K562 (cell line): ENCODE measurements at regions not wholly inside any gene's neighbourhood (a gene's known extent, or its start where the extent isn't known, plus 50 kb on each side); places are given as distances from the start of the nearest gene placed in this dataset.

Experiments
- ATAC-seq: fragments of 200-7000 bp; cut with Tn5 transposase; 3 replicates; pipeline ENCODE4 v1.9.1; 2020; ENCODE audit warnings: moderate library complexity
- BruUV-seq: library from RNA; stranded (reverse); fragments of 400-500 nt; replicated peaks from 2 replicates; lab custom pipeline; 2021; lab: Mats Ljungman, UMichigan
- CTCF ChIA-PET: fragments of 300-600 bp; formaldehyde crosslinking; extraction: SDS; loops from one replicate; lab custom pipeline; 2021; ENCODE audit warnings: low intra/inter-chr PET ratio; lab: Yijun Ruan, JAX
- POLR2A ChIA-PET: fragments of 300-600, 350-650 bp; sonication (Branson Sonifier 250); formaldehyde crosslinking; extraction: SDS; loops from one replicate; lab custom pipeline; 2021; ENCODE audit warnings: antibody characterized with exemption, inconsistent platforms; lab: Yijun Ruan, JAX
- DNase-seq, 4 experiments: peaks; one replicate each; pipeline versions ENCODE4 v3.0.0 to v3.0.0-alpha.2; 2011 to 2018; ENCODE audit warnings: low spot score in 3 of 4, mixed read lengths in 3 of 4; ENCODE audit errors: extremely low read depth in 1 of 4
- FAIRE-seq: peaks from 2 replicates; lab custom pipeline; 2011; peaks lifted over from hg19 to GRCh38; lab: Jason Lieb, UNC
- H2AFZ ChIP-seq: 2 replicates; pipeline ENCODE4 v1.6.0; 2011; ENCODE audit warnings: low read depth, low read length, control low read depth, inconsistent platforms
- H3K27ac ChIP-seq: fragments of 200-600 bp; 3 replicates; pipeline ENCODE4 v1.8.0; 2011; ENCODE audit warnings: low read depth, mild to moderate bottlenecking, control low read depth, inconsistent platforms, low read length, moderate library complexity, mixed read lengths; ENCODE audit errors: extremely low read depth
- H3K27me3 ChIP-seq, 2 experiments: fragments of 300-600 bp in 1 of 2; 2 replicates in 1 of 2; 3 replicates in 1 of 2; pipeline versions ENCODE4 v1.6.0 to v1.8.0; 2011; ENCODE audit warnings: inconsistent platforms in 2 of 2, low read length in 2 of 2, mild to moderate bottlenecking in 1 of 2, mixed read lengths in 1 of 2, moderate library complexity in 1 of 2; ENCODE audit not compliant: control insufficient read depth in 2 of 2, insufficient read depth in 2 of 2
- H3K36me3 ChIP-seq: fragments of 300-600 bp; 3 replicates; pipeline ENCODE4 v1.8.0; 2011; ENCODE audit warnings: mild to moderate bottlenecking, low read length, inconsistent platforms; ENCODE audit not compliant: control insufficient read depth, insufficient read depth
- H3K4me1 ChIP-seq, 2 experiments: fragments of 200-600 bp in 1 of 2; replicated peaks in 1 of 2; 2 replicates in 1 of 2; 3 replicates in 1 of 2; pipeline versions ENCODE4 v1.5.1 to v1.8.0; 2011; ENCODE audit warnings: inconsistent platforms in 2 of 2, low read length in 2 of 2, mild to moderate bottlenecking in 1 of 2, mixed read lengths in 1 of 2, moderate library complexity in 1 of 2; ENCODE audit not compliant: control insufficient read depth in 2 of 2, insufficient read depth in 2 of 2
- H3K4me2 ChIP-seq: 2 replicates; pipeline ENCODE4 v1.6.1; 2011; ENCODE audit warnings: low read length, control low read depth, inconsistent platforms, mixed read lengths; ENCODE audit not compliant: insufficient read depth
- H3K4me3 ChIP-seq: fragments of 200-600 bp; sonication (generic), shearing (Covaris generic); 2 replicates; pipeline ENCODE4 v1.5.1; 2016; ENCODE audit warnings: control low read depth, inconsistent platforms
- H3K79me2 ChIP-seq: fragments of 200-600 bp; 3 replicates; pipeline ENCODE4 v1.8.0; 2011; ENCODE audit warnings: low read length, inconsistent platforms; ENCODE audit not compliant: control insufficient read depth, insufficient read depth
- H3K9ac ChIP-seq, 2 experiments: 2 replicates each; pipeline versions ENCODE4 v1.6.0 to v1.6.1; 2011; ENCODE audit warnings: low read depth in 2 of 2, low read length in 2 of 2, control low read depth in 1 of 2, inconsistent platforms in 1 of 2, mild to moderate bottlenecking in 1 of 2, mixed read lengths in 1 of 2; ENCODE audit not compliant: insufficient read depth in 1 of 2
- H3K9me1 ChIP-seq: one replicate; pipeline ENCODE4 v1.6.0; 2011; ENCODE audit warnings: inconsistent platforms, mild to moderate bottlenecking, low read length, moderate library complexity; ENCODE audit not compliant: control insufficient read depth, insufficient read depth
- H3K9me3 ChIP-seq: replicated peaks from 2 replicates; pipeline ENCODE4 v1.5.1; 2011; ENCODE audit warnings: low read depth, low read length, inconsistent platforms; ENCODE audit not compliant: control insufficient read depth, insufficient read depth
- H4K20me1 ChIP-seq: replicated peaks from 2 replicates; pipeline ENCODE4 v1.6.1; 2011; ENCODE audit warnings: low read length, inconsistent platforms, mixed read lengths; ENCODE audit not compliant: control insufficient read depth, insufficient read depth
- ARID2 ChIP-seq: fragments of 450-650 bp; IDR thresholded peaks from 2 replicates; pipeline ENCODE4 v1.6.1; 2017; ENCODE audit warnings: antibody characterized with exemption, mild to moderate bottlenecking
- EGR1 ChIP-seq: fragments of 450-650 bp; conservative IDR thresholded peaks from 2 replicates; pipeline ENCODE4 v1.6.1; 2017; ENCODE audit warnings: mild to moderate bottlenecking
- FUS ChIP-seq: fragments of 200-400 bp; formaldehyde crosslinking; optimal IDR thresholded peaks from 2 replicates; pipeline ENCODE3; 2017; ENCODE audit warnings: low read depth, low read length
- JUNB ChIP-seq: fragments of 450-650 bp; formaldehyde crosslinking; conservative IDR thresholded peaks from 2 replicates; pipeline ENCODE4 v1.4.0; 2020; ENCODE audit warnings: mild to moderate bottlenecking
- NEUROD1 ChIP-seq: fragments of 150-350 bp; IDR thresholded peaks from 2 replicates; pipeline ENCODE4 v1.6.1; 2014; ENCODE audit warnings: borderline replicate concordance, low read length, low read depth; ENCODE audit not compliant: partially characterized antibody
- SMC3 ChIP-seq: conservative IDR thresholded peaks from 2 replicates; pipeline ENCODE4 v1.6.1; 2011; ENCODE audit warnings: low read depth, low read length, improper control_type of control experiment; ENCODE audit not compliant: insufficient read depth
- WGBS: fragments of 100-300 bp; shearing (Covaris generic); methylation state at CpG from one replicate; pipeline ENCODE4 v1.1.6; 2016; ENCODE audit warnings: low coverage, mixed read lengths; ENCODE audit not compliant: insufficient coverage; ENCODE audit errors: missing lambda C conversion rate; 5-methylcytosine and 5-hydroxymethylcytosine counted together
- in situ Hi-C: fragments of 300-500 bp; cut with MboI; formaldehyde crosslinking; loops from 4 replicates; pipeline ENCODE4 v1.15.0; 2018; ENCODE audit warnings: inconsistent platforms, mixed read lengths
- intact Hi-C: fragments of 100-400 bp; cut with micrococcal nuclease; formaldehyde crosslinking; loops from 2 replicates; pipeline ENCODE4 v1.14.2; 2022
- TF ChIP-seq, protein P1 (sequence below): sonication (generic); formaldehyde crosslinking; IDR thresholded peaks from 2 replicates; pipeline ENCODE4 v1.8.0; 2023; ENCODE audit warnings: missing genetic modification reagents, mild to moderate bottlenecking, borderline replicate concordance

DNA sequence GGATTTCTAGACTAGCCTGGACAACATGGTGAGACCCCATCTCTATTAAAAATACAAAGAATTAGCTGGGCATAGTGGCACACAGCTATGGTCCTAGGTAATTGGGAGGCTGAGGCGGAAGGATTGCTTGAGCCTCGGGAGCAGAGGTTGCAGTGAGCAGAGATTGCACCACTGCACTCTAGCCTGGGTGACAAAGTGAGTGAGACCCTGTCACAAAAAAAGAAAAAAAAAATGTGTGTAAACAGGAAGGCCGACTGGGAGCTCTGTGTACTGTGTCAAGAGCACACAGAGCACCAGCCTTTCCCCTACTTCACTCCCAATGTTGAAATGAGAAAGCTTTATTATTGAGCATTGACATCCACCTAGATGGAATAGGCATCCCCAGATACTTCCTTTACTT is 681.7 kb upstream of the FSHR start:
- in situ Hi-C loops, result no loop called here
- H3K4me2 ChIP-seq, result no peak overlapping the region
- H3K36me3 ChIP-seq, result no peaks in the 10 kb centered on the region
- intact Hi-C loops, result no loop called here
- no peaks in the 10 kb centered on the region for H3K9me1 ChIP-seq
- H3K27ac ChIP-seq, result no peak overlapping the region
- FAIRE-seq (no peak), DNase-seq (no peak), ATAC-seq (no peak)
- 0% methylated on average over 3 of the region's 3 CpGs for WGBS
- H3K27me3 ChIP-seq, result no peaks in the 10 kb centered on the region
- H4K20me1 ChIP-seq, result no peaks in the 10 kb centered on the region
- ChIA-PET POLR2A (no interaction called here), CTCF (no interaction called here)
- no peaks in the 10 kb centered on the region for H3K79me2 ChIP-seq
- H3K4me3 ChIP-seq, result no peak overlapping the region
- TF ChIP-seq NEUROD1, result no peak
- no peak for TF ChIP-seq SMC3
- TF ChIP-seq, protein P1, sequence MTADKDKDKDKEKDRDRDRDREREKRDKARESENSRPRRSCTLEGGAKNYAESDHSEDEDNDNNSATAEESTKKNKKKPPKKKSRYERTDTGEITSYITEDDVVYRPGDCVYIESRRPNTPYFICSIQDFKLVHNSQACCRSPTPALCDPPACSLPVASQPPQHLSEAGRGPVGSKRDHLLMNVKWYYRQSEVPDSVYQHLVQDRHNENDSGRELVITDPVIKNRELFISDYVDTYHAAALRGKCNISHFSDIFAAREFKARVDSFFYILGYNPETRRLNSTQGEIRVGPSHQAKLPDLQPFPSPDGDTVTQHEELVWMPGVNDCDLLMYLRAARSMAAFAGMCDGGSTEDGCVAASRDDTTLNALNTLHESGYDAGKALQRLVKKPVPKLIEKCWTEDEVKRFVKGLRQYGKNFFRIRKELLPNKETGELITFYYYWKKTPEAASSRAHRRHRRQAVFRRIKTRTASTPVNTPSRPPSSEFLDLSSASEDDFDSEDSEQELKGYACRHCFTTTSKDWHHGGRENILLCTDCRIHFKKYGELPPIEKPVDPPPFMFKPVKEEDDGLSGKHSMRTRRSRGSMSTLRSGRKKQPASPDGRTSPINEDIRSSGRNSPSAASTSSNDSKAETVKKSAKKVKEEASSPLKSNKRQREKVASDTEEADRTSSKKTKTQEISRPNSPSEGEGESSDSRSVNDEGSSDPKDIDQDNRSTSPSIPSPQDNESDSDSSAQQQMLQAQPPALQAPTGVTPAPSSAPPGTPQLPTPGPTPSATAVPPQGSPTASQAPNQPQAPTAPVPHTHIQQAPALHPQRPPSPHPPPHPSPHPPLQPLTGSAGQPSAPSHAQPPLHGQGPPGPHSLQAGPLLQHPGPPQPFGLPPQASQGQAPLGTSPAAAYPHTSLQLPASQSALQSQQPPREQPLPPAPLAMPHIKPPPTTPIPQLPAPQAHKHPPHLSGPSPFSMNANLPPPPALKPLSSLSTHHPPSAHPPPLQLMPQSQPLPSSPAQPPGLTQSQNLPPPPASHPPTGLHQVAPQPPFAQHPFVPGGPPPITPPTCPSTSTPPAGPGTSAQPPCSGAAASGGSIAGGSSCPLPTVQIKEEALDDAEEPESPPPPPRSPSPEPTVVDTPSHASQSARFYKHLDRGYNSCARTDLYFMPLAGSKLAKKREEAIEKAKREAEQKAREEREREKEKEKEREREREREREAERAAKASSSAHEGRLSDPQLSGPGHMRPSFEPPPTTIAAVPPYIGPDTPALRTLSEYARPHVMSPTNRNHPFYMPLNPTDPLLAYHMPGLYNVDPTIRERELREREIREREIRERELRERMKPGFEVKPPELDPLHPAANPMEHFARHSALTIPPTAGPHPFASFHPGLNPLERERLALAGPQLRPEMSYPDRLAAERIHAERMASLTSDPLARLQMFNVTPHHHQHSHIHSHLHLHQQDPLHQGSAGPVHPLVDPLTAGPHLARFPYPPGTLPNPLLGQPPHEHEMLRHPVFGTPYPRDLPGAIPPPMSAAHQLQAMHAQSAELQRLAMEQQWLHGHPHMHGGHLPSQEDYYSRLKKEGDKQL (CRISPR knock-in tag), result no peak
- no peak for TF ChIP-seq JUNB
- TF ChIP-seq EGR1, result no peak
- TF ChIP-seq ARID2, result no peak
- TF ChIP-seq FUS, result no peak
- H2AFZ ChIP-seq, result no peak overlapping the region
- no peak overlapping the region for H3K9ac ChIP-seq
- no TSS peak for BruUV-seq
- H3K4me1 ChIP-seq, result no peaks in the 10 kb centered on the region
- no peaks in the 10 kb centered on the region for H3K9me3 ChIP-seq
